HG03575 (cell line): ENCODE measurements at regions not wholly inside any gene's neighbourhood (a gene's known extent, or its start where the extent isn't known, plus 50 kb on each side); places are given as distances from the start of the nearest gene placed in this dataset.
A peak's percentile ranks its signal among the peaks of the same experiment; 100 is the strongest.

Source experiments
- ATAC-seq: cut with Tn5 transposase; IDR thresholded peaks from one replicate; pipeline ENCODE4 v1.9.1; 2021; ENCODE audit not compliant: unreplicated experiment, insufficient number of reproducible peaks, low FRiP score; ENCODE audit errors: extremely low read depth

DNA sequence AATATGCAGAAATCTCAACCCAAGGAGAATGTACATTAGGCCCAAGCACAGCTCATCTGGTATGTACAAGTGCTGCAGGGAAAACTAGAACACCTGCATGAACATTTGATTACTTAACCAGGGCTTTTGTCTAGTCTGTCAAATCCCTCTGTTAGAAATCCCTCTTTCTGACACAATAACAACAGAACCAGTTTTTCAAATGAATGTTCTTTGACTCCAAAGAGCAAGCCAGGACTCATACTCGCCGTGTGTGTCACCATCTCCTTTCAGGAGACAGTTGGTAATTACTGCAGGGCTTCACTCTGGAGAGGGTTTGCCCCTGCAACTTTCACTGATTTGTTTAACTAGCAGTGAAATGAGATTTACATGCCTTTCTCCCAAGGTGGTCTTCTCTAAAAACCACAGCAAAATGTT lies 143.0 kb upstream of the FAM241A start:
- no peak for ATAC-seq

DNA sequence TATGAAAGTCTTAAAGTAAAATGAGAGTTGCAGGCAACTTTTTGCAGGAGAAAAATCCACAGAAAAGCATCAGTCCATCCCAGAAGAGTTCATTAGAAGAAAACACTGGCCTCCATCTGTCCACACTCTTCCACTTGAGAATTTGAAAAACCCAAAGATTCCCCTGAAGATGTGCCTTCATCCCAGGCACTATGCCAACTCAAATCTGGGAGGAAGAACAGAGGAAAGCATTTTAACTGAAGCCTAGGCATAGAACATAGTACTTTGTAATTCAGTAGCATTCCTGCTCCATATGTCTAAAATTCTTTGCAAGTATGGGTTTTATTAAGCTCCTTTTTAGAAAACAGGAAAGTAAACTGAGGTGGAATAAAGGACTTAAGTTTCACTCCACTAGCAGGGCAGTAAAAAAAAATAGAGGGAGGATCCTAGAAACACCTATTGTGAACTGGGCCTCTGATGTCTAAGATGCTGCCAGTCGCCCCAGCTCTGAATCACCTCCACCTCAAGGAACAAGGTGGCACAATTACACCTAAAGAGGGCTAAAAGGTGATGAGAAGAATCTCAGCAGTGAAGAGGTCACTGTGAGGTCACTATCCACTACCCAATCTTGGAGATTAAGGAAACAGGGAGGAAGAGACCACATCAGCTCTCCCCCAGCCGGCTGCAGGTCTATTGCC lies 141.9 kb upstream of the FAM241A start:
- no peak for ATAC-seq

DNA sequence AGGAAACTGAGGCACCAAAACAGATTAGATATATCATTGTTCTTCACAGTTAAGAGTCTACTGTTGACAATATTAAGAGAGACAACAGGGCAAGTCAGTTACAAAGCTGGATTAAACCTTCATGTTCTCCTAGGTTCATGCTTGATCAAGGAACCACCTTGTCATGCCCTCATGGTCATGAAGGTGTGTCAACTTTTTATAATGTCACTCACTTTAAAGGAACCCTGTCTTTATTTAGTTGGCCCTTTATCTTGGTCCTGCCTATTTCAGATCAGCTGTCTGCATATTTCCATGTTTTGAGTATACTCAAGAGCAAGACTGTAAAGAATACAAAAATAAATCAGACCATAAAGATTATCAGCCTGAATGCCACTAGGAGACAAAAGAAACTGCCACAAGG lies 140.2 kb upstream of the FAM241A start:
- no peak for ATAC-seq

DNA sequence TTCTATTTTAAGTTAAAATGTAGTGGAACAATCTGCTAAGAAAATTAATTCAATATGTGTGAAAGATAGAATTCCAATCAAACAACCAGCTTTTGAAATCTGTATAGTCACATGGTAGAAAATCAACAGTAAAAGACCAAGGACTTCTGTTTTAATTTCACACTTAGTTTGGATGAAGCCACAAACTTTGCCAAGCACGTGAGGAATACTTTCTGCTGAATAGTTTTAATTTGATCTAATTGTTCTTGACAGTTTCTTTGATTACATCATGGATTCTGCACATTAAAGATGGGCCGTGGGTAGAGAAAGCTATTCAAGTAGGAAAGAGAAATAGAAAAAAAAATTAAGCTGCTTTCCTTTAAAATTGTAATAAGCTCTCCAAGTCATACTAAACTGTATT lies 137.9 kb upstream of the FAM241A start:
- no peak for ATAC-seq

DNA sequence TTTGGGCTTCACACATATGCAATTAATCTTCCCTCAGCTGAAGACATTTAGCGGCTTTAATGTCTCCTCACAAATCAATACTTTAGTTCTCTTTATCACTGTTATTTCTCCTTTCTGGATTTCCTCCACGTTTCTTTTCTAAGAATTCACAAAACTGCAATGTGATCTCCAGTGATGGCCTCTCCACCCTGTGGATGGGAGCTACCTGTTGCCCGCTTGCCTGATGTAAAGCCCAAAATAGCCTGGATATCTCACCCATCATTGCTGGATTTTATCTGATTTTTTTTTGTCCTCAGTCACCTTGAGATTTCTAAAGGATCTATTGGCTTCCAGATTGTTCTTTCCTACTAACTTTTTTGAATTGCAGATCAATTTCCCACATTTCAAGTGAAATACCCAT lies 129.3 kb upstream of the FAM241A start:
- ATAC-seq, result no peak

DNA sequence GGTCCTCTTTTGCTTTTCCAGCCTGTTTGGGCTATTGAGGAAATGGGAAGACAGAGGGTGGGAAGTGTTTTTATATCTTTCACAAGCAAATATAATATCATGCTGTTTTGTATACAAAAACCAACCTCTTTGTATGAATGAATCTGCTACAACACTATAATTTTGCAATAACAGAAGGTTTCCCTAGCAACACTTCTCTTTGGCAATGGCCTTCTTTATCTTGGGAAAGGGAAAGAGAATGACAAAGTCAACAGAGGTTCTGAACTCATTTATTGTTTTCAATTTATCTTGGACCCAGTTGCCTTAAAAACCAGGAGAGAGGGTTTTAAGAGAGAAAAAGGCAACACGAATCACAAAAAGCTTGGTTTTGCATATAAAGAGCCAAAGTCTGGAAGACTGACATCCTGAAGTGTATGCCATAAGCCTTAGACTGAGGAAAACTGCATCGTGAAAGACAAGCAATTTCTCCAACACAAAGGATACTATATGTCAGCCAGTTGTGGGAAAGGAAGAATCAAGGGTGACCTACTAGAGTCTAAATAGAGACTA lies 121.8 kb upstream of the FAM241A start:
- ATAC-seq, result no peak

DNA sequence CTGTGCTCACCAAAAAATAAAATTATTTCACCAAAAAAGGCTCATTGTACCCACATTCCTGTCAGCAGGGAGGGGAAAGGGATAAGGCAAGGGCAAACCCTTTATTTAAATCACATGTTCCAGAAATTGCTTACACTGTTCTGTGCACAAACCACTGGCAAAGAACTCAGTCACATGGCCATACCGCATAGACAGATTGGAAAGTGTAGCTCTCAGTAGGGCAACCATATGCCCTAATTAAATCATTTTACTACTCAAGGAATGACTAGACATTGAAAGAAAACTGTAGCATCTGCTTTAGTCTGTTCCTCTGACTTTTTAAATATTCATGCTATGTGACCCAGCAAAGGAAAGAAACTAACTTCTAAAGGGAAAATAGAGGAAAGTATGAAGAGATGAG lies 119.2 kb upstream of the FAM241A start:
- ATAC-seq, result no peak

DNA sequence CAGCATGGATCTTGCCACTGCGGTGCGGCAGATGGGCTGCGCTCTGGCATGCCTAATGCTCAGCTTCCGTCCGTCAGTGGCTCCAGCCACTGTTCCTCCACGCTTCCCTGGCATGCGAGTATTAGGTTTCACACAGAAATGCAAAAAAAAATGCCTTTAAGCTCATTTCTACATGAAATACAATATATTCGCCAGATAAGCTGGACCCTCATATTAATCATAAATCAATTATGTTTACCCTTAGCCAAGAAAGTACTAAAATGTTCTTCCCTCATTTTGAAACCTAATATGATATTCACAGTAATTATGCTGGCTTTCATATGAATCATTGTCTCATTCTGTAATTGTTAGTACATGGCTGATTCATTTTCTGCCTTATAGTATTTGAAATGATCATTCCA lies 115.5 kb upstream of the FAM241A start:
- no peak for ATAC-seq

DNA sequence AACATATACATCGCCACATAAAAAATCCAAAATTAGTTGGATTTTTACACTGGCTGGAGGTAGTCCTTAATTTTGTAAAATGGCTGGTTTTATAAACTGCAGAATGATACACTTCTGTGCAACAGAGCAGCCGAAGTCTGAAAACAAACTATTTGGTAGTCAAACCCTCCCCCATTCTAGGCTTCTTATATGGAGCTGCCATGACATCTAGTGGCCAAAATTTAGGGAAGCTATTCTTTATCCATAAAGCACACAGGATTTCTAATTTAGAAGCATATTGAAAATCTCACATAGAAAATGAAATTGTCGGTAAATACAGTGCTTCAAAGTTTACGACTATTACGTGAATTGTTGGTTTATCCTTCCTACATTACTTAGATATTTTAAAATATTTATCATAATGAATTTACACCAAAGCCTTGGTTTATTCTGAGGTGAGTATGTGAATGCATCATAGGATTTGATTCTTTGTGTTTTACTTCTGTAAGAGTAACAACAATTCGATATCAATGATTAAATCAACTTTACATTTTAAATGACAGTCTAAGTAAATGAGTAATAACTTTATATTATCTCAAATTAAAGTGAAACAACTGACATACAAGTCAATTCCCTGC lies 113.4 kb upstream of the FAM241A start:
- no peak for ATAC-seq

DNA sequence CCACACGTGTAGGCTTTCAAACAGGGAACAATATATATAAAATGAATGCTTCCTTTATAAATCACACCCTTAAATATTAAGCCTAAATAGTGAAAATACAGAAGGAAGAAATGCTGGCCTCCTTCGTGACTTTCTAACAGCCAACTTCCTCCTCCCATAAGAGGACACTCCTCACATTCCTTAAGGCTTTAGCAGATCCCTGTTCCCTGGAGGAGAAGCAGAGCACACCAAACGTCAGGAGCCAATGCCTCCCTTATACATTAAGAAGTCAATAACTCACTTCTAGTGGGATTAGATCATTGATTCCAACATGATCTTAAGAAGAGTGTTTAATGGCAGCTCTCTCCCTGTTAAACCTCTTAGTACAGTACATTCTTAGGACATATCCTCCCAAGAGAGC lies 108.4 kb upstream of the FAM241A start:
- no peak for ATAC-seq

DNA sequence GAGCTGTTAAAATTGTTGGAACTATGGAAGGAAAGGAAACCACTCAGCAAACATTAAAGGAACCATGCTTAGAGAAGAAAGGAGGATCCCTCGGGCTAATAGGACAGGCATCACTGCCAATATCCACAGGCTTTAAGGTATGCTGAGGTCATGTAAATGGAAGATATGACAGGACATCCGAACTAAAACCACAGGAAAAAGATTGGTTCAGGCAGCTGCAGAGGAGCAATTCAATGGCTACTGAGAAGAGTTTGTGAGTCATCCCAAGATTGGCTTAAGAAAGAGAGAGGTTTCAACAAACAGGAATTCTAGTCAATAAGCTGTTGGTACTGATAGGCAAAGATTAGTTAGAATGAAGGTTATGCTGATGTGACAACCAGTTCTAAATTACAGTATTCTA lies 106.4 kb upstream of the FAM241A start:
- no peak for ATAC-seq

DNA sequence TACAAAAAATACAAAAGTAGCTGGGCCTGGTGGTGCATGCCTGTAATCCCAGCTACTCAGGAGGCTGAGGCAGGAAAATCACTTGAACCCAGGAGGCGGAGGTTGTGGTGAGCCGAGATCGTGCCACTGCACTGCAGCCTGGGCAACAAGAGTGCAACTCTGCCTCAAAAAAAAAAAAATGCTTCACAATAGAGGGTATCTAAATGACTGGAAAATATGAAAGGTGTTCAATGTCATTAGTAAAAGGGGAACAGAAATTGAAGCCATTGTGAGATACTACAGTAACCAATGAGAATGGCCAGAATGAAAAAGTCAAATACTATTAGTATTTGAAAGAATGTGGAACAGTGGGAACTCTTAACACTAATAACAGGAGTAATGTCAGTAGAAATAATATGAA lies 96.1 kb upstream of the FAM241A start:
- ATAC-seq, result peak; percentile 85

DNA sequence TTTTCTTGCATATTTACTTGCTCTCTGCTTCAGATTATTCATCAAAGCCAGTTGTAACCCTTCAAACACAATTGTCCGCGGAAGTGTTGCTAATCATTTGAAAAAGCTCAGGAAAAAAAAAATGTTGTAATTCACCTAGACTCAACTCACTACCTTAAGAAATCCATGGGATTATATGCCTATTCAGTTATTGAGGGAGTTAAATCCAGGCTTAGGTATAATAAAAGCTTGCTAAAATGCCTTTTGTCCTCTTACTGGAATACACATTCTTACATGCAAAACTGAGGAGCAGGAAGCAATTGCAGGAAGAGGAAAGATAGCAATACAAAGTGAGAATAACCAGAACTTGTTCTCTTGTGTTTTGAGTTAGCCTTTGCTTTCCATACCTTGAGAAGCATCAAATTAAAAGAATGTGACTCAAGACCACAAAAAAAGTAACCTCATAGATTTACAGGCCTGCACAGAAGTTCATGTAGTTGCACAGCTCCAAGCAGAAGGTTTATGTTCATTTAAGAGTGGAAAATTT lies 91.4 kb upstream of the FAM241A start:
- no peak for ATAC-seq

DNA sequence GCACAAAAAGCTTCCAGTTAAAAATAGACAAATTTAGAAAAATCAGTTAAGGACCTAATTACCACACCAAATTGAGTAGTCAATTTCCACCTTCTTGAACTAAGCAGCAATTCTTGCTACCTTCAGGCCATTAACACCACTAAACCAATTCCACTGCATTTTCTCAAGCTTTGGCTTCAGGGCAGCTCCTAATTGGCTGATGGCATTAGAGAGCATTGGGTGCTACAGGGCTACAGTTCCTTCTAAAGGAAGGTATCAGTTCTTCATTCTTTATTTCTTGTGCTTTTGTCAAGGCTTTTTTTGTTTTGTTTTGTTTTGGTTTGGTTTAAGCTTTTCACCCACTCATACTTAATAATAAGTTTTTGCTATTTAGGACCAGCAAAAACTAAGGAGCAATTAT lies 90.2 kb upstream of the FAM241A start:
- no peak for ATAC-seq

DNA sequence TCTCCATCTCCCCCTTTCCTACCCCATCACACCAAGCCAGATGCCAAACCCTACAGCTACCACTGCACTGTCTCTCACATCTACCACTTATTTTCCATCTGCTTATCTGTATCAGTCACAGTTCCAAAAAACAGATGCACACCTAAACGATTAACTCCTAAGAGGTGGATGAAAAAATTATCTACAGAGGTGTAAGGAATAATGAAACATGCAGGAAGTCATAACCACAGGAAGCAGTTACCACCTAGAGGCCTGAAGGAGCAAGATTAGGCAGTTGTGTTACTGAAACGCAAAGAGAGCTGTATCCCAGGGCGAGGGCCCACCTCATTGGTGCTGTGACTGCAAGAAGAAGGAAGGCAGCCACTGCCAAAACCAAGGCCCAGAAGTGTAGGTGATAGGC lies 87.8 kb upstream of the FAM241A start:
- no peak for ATAC-seq

DNA sequence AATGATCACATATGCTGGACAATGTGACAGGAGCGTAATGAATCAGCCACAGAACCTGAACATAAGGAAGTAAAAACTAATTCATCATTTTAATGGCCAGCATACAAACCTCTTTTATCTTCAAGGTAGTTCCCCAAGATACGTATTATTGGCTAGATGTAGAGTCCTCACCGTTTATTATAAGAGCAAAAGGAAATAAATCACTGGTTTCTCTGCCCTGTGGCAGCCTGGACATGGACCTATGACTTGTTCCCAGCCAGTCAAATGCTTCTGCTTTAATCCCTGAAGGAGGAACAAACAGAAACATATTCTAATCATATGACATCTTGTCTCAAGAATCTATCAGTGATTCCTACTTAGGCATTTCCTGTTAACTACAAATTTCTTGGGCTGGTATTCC lies 86.8 kb upstream of the FAM241A start:
- no peak for ATAC-seq

DNA sequence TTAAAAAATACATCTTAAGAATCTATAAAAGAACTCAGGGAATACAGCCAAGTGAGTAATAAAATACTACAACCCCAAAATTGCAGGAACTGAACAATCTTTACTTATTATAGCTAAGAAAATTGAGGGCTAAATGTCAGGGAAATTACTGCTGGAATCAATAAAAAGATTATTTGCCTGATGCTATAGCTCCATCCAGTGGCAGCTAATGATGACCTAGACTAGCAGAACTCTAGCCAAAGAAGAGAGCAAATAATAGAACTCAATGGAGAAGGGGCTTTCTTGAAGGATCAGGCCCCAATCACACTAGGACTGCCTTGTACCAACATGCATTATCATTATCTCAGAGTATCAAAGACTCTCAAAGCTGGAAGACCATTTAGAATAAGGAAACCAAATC lies 85.0 kb upstream of the FAM241A start:
- no peak for ATAC-seq

DNA sequence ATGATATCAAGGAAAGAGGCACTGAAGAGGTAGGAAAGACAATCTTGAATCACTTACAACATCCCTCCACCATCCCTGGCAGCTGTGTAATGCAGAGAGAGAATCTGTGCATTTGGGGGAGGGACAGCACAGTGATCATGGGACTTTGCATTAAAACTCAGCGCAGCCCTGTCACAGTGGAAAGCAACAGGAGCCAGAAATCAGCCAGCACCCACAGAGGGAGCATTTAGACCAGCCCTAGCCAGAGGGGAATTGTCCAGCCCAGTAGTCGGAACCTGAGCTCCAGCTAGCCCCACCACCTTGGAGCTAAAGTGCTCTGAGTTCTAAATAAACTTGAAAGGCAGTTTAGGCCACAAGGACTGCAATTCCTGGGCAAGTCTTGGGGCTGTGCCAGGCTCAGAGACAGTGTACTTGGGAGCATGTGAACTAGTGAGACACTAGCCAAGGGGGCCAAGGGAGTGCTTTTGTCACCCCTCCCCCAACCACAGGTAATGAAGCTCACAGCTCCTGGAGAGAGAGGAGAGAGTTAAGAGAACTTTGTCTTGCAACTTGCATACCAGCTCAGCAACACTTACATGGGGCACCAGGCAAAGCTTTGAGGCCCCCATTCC lies 83.9 kb upstream of the FAM241A start:
- ATAC-seq, result no peak

DNA sequence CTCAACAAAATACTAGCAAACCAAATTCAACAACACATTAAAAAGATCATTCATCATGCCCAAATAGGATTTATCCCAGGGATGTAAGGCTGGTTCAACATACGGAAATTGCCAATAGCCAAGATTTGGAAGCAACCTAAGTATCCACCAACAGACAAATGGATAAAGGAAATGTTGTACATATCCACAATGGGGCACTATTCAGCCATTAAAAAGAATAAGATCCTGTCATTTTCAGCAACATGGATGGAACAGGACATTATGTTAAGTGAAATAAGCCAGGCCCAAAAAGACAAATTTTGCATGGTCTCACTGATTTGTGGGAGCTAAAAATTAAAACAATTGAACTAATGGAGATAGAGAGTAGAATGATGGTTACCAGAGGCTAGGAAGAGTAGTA lies 82.0 kb upstream of the FAM241A start:
- ATAC-seq, result no peak

DNA sequence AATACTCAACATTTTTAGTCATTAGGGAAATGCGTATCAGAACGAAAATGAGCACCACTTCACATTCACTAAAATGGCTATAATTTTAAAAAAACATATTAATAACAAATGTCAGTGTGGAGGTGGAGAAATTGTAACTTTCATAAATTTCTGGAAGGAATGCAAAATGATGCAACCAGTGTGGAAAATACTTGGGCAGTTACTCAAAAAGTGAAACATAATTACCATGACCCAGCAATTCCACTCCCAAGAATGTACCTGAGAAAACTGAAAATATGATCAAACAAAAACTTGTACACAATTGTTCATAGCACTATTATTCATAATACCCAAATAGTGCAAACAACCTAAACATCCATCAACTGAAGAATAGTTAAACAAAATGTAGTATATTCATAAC lies 76.1 kb upstream of the FAM241A start:
- no peak for ATAC-seq
